GM18870 (cell line): ENCODE measurements at regions not wholly inside any gene's neighbourhood (a gene's known extent, or its start where the extent isn't known, plus 50 kb on each side); places are given as distances from the start of the nearest gene placed in this dataset.
A peak's percentile ranks its signal among the peaks of the same experiment; 100 is the strongest.
"Not testable (repeated sequence)": the region's sequence is repeated elsewhere in the genome, so short reads cannot be mapped to it uniquely, and the experiment has no call there.

Experiments
- ATAC-seq: cut with Tn5 transposase; IDR thresholded peaks from one replicate; pipeline ENCODE4 v1.9.1; 2021; ENCODE audit warnings: moderate library complexity; ENCODE audit not compliant: unreplicated experiment

DNA sequence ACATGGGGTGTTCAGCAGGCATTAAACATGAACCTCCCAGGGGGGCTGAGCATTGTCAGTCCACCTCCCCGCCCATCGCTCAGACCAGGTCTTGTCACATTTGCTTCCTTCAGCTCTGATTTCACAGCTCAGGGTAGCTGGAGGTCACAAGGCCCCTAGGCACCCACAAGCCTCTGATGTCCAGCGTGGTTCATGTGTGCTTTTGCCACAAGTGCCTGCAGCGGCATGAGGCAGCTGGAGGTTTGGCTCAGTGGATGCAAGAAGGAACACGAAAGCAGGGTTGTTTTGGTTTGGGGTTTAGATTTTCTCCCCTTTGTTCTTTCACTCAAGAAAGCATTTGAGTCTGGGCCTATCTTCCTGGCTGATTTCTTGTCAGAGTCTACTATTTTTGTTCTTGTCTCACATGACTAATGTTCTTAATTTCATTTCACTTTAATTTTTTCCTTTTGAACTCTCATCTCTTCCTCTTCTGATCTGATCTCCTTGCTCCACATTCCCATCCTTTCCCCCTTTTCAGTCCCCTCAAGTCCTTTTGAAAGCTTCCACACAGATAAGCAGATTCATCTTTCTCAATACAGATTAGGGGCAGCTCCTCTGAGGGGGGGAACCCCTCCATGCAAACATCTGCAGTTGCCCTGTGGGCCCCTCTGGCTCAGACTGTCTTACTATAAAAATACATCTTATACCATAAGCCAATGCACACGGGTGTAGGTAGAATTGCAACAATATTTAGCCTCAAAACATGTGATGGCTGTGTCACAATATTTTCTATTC is 68.1 kb upstream of the CEP85L start:
- peak; percentile 39 for ATAC-seq

GRCh38 chr6:118718903-118719302 is 67.5 kb upstream of the CEP85L start:
- no peak for ATAC-seq

DNA sequence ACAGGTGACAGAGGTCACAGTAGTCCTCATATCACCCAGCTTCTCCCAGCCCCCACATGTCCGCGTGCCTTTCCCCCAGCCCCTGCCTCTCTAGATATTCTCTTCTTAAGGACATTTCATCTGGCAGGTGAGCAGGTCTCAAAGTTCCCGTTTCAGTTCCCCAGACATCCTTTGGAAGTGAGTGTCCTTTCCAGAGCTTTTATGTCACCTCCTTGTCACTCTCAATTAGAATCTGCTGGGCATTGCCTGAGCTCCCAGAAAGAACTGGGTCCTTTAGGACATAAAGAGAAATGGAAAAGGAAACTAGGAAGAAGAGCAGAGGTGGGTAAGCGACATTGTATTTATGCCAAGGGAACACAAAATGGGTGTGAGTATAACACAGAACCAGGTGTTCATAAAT is 66.9 kb upstream of the CEP85L start:
- no peak for ATAC-seq

DNA sequence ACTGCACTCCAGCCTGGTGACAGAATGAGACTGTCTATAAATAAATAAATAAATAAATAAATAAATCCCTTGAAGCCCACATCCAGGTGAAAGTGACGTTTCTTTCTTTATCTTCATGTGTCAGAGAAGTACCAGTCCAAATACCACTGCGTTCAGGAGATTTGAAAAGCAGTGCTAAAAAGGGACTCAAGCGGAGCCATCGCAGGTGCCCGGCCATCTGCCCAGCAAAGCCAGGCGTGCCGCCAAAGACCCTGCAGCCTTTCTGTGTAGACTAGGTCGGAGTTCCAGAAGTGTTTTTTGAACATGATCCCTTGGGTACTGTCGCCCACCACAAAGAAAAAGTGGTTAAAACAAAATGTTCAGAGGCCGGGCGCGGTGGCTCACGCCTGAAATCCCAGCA is 65.7 kb upstream of the CEP85L start:
- no peak for ATAC-seq

- ATAC-seq: not testable (repeated sequence)
Measured at GRCh38 chr6:118715907-118716306, 64.5 kb upstream of the CEP85L start.

GRCh38 chr6:118715376-118715775 is 64.0 kb upstream of the CEP85L start:
- no peak for ATAC-seq

DNA sequence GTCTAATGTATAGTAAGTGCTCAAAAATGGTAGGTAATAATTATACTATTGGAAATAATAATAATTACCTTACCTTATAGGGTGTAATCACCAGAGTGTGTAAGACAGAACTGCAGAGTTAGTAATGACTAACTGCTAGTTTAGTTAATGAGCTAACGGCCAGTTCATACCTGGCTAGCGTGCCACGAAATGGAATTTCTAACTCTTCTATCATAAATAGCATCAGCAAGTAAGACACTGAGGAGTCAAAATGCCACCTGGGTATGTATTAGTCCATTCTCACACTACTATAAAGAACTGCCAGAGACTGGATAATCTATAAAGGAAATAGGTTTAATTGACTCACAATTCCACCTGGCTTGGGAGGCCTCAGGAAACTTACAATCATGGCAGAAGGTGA is 63.4 kb upstream of the CEP85L start:
- no peak for ATAC-seq

DNA sequence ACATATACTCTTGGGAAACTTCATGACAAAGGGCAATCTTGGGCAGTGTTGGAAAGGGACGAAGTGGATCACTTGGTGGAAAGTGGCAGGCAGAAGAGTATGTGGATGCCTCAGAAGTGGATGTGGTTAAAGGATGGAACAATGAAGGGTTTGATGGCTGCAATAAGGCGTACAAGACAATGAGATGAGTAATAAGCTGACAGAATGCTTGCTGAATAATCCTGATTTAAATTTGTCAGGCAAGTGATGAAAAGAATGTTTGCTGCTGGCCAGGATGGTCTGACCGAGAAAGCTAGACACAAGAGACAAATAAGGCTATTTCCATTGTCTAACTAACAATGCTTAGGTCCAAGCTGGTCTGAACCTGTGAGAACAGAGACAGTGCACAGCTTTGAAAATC is 61.6 kb upstream of the CEP85L start:
- ATAC-seq: no peak

GRCh38 chr6:118710616-118711015 is 59.2 kb upstream of the CEP85L start:
- no peak for ATAC-seq

GRCh38 chr6:118709859-118710350 is 58.5 kb upstream of the CEP85L start:
- ATAC-seq: peak; percentile 92

- no peak for ATAC-seq
Measured at GRCh38 chr6:118708744-118709143, 57.4 kb upstream of the CEP85L start.

- ATAC-seq: no peak
Measured at GRCh38 chr6:118708055-118708454, 56.7 kb upstream of the CEP85L start.

GRCh38 chr6:118706702-118707101 is 55.3 kb upstream of the CEP85L start:
- ATAC-seq: no peak

DNA sequence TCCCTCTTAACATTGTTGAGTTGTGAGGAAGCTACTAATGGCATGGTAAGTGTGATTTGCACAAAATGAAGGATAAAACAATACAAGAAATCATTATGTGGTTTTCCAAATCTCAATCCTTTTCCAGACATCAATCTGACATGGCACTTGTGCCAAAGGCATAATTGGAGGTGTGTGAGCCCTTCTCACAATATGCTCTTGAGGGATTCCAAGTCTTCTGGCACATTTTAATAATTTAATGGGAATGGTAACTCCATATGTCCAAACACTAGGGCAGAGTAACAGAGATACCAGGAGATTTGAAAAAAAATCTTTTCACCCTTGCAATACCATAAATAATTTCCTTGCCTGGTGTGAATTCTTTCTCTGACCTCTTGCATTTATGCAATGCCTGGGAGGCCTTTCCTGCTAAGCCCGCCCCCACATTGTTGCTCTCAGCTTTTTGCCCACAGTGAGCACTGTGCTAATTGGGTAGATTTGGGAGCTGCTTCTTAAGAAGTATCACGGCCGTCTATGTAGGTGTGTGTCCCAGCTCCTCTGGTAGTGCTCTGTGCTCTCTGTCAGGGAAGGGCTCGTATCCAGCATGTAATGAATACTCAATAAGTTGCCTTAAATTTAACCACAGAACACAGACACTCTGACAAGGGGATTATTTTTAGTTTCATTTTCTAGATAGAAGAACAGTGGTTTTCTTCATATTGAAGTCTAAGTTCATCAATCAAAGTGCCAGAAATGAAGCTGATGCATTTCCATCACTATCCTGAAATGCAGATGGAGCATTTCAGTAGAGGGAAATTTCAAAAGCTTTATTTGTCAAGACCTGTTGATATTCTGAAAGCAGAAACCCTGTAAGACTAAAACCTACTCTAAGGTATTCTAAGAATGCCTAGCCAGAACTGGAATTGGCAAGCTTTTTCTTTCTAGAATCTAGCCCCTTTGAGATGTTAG is 54.4 kb upstream of the CEP85L start:
- peak; percentile 42 for ATAC-seq

DNA sequence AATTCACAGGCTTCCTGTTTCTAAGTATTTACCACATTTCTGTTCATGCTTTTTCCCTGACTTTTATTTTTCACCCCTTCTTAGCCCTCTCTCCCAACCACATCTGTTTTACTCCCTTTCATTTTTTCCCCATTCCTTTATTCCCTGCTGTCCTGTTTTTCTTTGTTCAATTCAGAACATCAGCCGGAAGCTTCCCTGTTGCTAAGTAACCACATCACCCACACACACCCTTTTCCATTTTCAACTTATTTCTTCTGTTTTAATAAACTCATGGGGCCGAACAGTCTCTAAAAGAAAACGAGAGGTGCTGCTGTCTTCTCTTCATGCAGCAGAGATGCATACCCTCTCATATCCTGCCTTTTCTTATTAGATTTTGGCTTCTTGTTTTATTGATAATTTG is 53.5 kb upstream of the CEP85L start:
- no peak for ATAC-seq

GRCh38 chr6:118701260-118701659 is 49.9 kb upstream of the CEP85L start:
- ATAC-seq: not testable (repeated sequence)
